Tibial nerve (tissue), 4 donors: ENCODE measurements at regions not wholly inside any gene's neighbourhood (a gene's known extent, or its start where the extent isn't known, plus 50 kb on each side); places are given as distances from the start of the nearest gene placed in this dataset.

Experiments
- CTCF ChIP-seq, 5 experiments: fragments of 200-600 bp in 3 of 5; fragments of 450-650 bp in 2 of 5; sonication (generic) in 3 of 5; IDR thresholded peaks; one replicate each; pipeline ENCODE4 v1.5.1; 2016 to 2019; ENCODE audit warnings: antibody characterized with exemption in 5 of 5, mild to moderate bottlenecking in 3 of 5, moderate library complexity in 2 of 5
- EP300 ChIP-seq, 2 donors: sonication (generic); formaldehyde crosslinking; IDR thresholded peaks; one replicate each; pipeline ENCODE4 v1.6.1; 2017; ENCODE audit warnings: antibody characterized with exemption in 2 of 2, mild to moderate bottlenecking in 1 of 2
- POLR2A ChIP-seq, 2 donors: fragments of 450-650 bp; IDR thresholded peaks; one replicate each; pipeline ENCODE4 v1.6.1; 2017; ENCODE audit warnings: antibody characterized with exemption in 2 of 2, mild to moderate bottlenecking in 2 of 2, moderate library complexity in 2 of 2

- TF ChIP-seq POLR2A (IDR thresholded peaks at IDR 0.05) (no peak), CTCF (IDR thresholded peaks at IDR 0.05) (no peak), EP300 (IDR thresholded peaks at IDR 0.05) (no peak)
These were observed 498.6 kb downstream of the LIG4 start for GRCh38 chr13:107716741-107717140.
